IPS-20b (cell line): ENCODE measurements at regions not wholly inside any gene's neighbourhood (a gene's known extent, or its start where the extent isn't known, plus 50 kb on each side); places are given as distances from the start of the nearest gene placed in this dataset.

Source experiments
- H3K27ac ChIP-seq: one replicate; pipeline ENCODE4 v1.5.1; 2013; ENCODE audit warnings: low read length
- H3K27me3 ChIP-seq: 2 replicates; pipeline ENCODE4 v1.6.1; 2013; ENCODE audit warnings: mild to moderate bottlenecking, low read length, inconsistent platforms; ENCODE audit not compliant: insufficient read depth
- H3K36me3 ChIP-seq: 2 replicates; pipeline ENCODE4 v1.6.1; 2013; ENCODE audit warnings: low read depth, mild to moderate bottlenecking, inconsistent platforms, low read length, moderate library complexity; ENCODE audit not compliant: insufficient read depth
- H3K4me1 ChIP-seq: 2 replicates; pipeline ENCODE4 v1.6.1; 2013; ENCODE audit warnings: mild to moderate bottlenecking, control low read depth, inconsistent platforms, low read length, moderate library complexity; ENCODE audit not compliant: insufficient read depth
- H3K4me3 ChIP-seq: 2 replicates; pipeline ENCODE4 v1.5.1; 2013; ENCODE audit warnings: mild to moderate bottlenecking, low read length, inconsistent platforms
- H3K9ac ChIP-seq: 2 replicates; pipeline ENCODE4 v1.6.1; 2013; ENCODE audit warnings: low read depth, mild to moderate bottlenecking, inconsistent platforms, low read length, moderate library complexity
- H3K9me3 ChIP-seq: 2 replicates; pipeline ENCODE4 v1.6.1; 2013; ENCODE audit warnings: mild to moderate bottlenecking, low read depth, low read length, inconsistent platforms; ENCODE audit not compliant: insufficient read depth

- no peaks in the 10 kb centered on the region for H3K27me3 ChIP-seq
- no peaks in the 10 kb centered on the region for H3K9me3 ChIP-seq
- no peak overlapping the region for H3K9ac ChIP-seq
- no peak overlapping the region for H3K4me3 ChIP-seq
- no peaks in the 10 kb centered on the region for H3K36me3 ChIP-seq
- peaks cover 4% of the 10 kb centered on the region; the same call in 1 of the 2 replicates for H3K4me1 ChIP-seq
- no peak overlapping the region for H3K27ac ChIP-seq
These were observed 82.0 kb upstream of the WWC1 start for GRCh38 chr5:168209244-168209995.

- Histone ChIP-seq H3K36me3 (no peaks in the 10 kb centered on the region), H3K27ac (no peak overlapping the region), H3K4me1 (peaks cover 4% of the 10 kb centered on the region; the same call in 1 of the 2 replicates), H3K27me3 (no peaks in the 10 kb centered on the region), H3K9ac (no peak overlapping the region), H3K4me3 (no peak overlapping the region), H3K9me3 (no peaks in the 10 kb centered on the region)
These were observed 81.4 kb upstream of the WWC1 start for GRCh38 chr5:168209997-168210396.

- Histone ChIP-seq H3K27ac (no peak overlapping the region), H3K4me3 (no peak overlapping the region), H3K36me3 (no peaks in the 10 kb centered on the region), H3K9ac (no peak overlapping the region), H3K27me3 (no peaks in the 10 kb centered on the region), H3K9me3 (no peaks in the 10 kb centered on the region), H3K4me1 (peaks cover 10% of the 10 kb centered on the region)
These were observed 80.2 kb upstream of the WWC1 start for GRCh38 chr5:168211245-168211644.

- H3K36me3 ChIP-seq: no peaks in the 10 kb centered on the region
- H3K9ac ChIP-seq: no peak overlapping the region
These were observed 79.5 kb upstream of the WWC1 start for GRCh38 chr5:168211936-168212335.

GRCh38 chr5:168214071-168214470 lies 77.4 kb upstream of the WWC1 start:
- Histone ChIP-seq H3K36me3 (no peaks in the 10 kb centered on the region), H3K4me1 (peaks cover 16% of the 10 kb centered on the region), H3K4me3 (no peak overlapping the region), H3K9ac (no peak overlapping the region), H3K9me3 (no peaks in the 10 kb centered on the region), H3K27ac (no peak overlapping the region), H3K27me3 (no peaks in the 10 kb centered on the region)

More at GRCh38 chr5:168211936-168212335, 79.5 kb upstream of the WWC1 start:
- no peak overlapping the region for H3K4me3 ChIP-seq
- H3K27me3 ChIP-seq: no peaks in the 10 kb centered on the region
- H3K27ac ChIP-seq: no peak overlapping the region
- H3K9me3 ChIP-seq: no peaks in the 10 kb centered on the region
- peaks cover 17% of the 10 kb centered on the region for H3K4me1 ChIP-seq

GRCh38 chr5:168214886-168215285 lies 76.6 kb upstream of the WWC1 start:
- peaks cover 21% of the 10 kb centered on the region for H3K4me1 ChIP-seq
- H3K4me3 ChIP-seq: no peak overlapping the region
- no peaks in the 10 kb centered on the region for H3K36me3 ChIP-seq
- no peaks in the 10 kb centered on the region for H3K27me3 ChIP-seq
- no peak overlapping the region for H3K27ac ChIP-seq
- H3K9me3 ChIP-seq: no peaks in the 10 kb centered on the region
- no peak overlapping the region for H3K9ac ChIP-seq

GRCh38 chr5:168215646-168216045 lies 75.8 kb upstream of the WWC1 start:
- H3K9ac ChIP-seq: no peak overlapping the region
- H3K36me3 ChIP-seq: no peaks in the 10 kb centered on the region
- no peaks in the 10 kb centered on the region for H3K9me3 ChIP-seq
- H3K4me1 ChIP-seq: peaks cover 21% of the 10 kb centered on the region
- no peaks in the 10 kb centered on the region for H3K27me3 ChIP-seq
- H3K27ac ChIP-seq: no peak overlapping the region
- no peak overlapping the region for H3K4me3 ChIP-seq

- H3K4me1 ChIP-seq: peaks cover 21% of the 10 kb centered on the region
- H3K36me3 ChIP-seq: no peaks in the 10 kb centered on the region
- no peak overlapping the region for H3K4me3 ChIP-seq
- no peaks in the 10 kb centered on the region for H3K9me3 ChIP-seq
- no peak overlapping the region for H3K9ac ChIP-seq
- no peak overlapping the region for H3K27ac ChIP-seq
- no peaks in the 10 kb centered on the region for H3K27me3 ChIP-seq
These were observed 74.5 kb upstream of the WWC1 start for GRCh38 chr5:168216989-168217388.

- Histone ChIP-seq H3K9me3 (no peaks in the 10 kb centered on the region), H3K36me3 (no peaks in the 10 kb centered on the region), H3K27me3 (no peaks in the 10 kb centered on the region), H3K4me3 (no peak overlapping the region), H3K27ac (no peak overlapping the region), H3K4me1 (peaks cover 21% of the 10 kb centered on the region), H3K9ac (no peak overlapping the region)
These were observed 73.9 kb upstream of the WWC1 start for GRCh38 chr5:168217497-168217896.

- no peak overlapping the region for H3K9ac ChIP-seq
- H3K27me3 ChIP-seq: no peaks in the 10 kb centered on the region
- H3K4me1 ChIP-seq: peaks cover 21% of the 10 kb centered on the region
- no peaks in the 10 kb centered on the region for H3K36me3 ChIP-seq
- H3K4me3 ChIP-seq: no peak overlapping the region
- no peak overlapping the region for H3K27ac ChIP-seq
- no peaks in the 10 kb centered on the region for H3K9me3 ChIP-seq
These were observed 72.7 kb upstream of the WWC1 start for GRCh38 chr5:168218746-168219145.

- Histone ChIP-seq H3K36me3 (no peaks in the 10 kb centered on the region), H3K27ac (no peak overlapping the region), H3K27me3 (no peaks in the 10 kb centered on the region), H3K4me1 (peaks cover 21% of the 10 kb centered on the region), H3K9ac (peak overlapping the region; percentile 35; the same call in 1 of the 2 replicates), H3K9me3 (no peaks in the 10 kb centered on the region), H3K4me3 (peak overlapping the region; percentile 24; the same call in 1 of the 2 replicates)
These were observed 71.7 kb upstream of the WWC1 start for GRCh38 chr5:168219515-168220410.

GRCh38 chr5:168224085-168224484 lies 67.4 kb upstream of the WWC1 start:
- no peaks in the 10 kb centered on the region for H3K9me3 ChIP-seq
- H3K9ac ChIP-seq: no peak overlapping the region
- no peaks in the 10 kb centered on the region for H3K27me3 ChIP-seq
- H3K27ac ChIP-seq: no peak overlapping the region
- peaks cover 5% of the 10 kb centered on the region; the same call in 1 of the 2 replicates for H3K4me1 ChIP-seq
- H3K36me3 ChIP-seq: no peaks in the 10 kb centered on the region
- no peak overlapping the region for H3K4me3 ChIP-seq
